Mesenchymal stem cell (in vitro differentiated cells and primary cell): ENCODE measurements at regions not wholly inside any gene's neighbourhood (a gene's known extent, or its start where the extent isn't known, plus 50 kb on each side); places are given as distances from the start of the nearest gene placed in this dataset.

Experiments used
- DNase-seq: peaks from one replicate; pipeline ENCODE4 v3.0.0-alpha.2; 2013
- H2AFZ ChIP-seq: one replicate; pipeline ENCODE4 v1.6.1; 2013; ENCODE audit warnings: low read depth, mild to moderate bottlenecking, control low read depth, inconsistent platforms, low read length, moderate library complexity
- H2AK5ac ChIP-seq: 2 replicates; pipeline ENCODE4 v1.6.1; 2013; ENCODE audit warnings: low read length, moderate library complexity, mild to moderate bottlenecking, inconsistent platforms; ENCODE audit not compliant: severe bottlenecking
- H2BK120ac ChIP-seq: one replicate; pipeline ENCODE4 v1.6.1; 2013; ENCODE audit warnings: low read depth, mild to moderate bottlenecking, inconsistent platforms, low read length, moderate library complexity
- H2BK12ac ChIP-seq, 2 experiments: one replicate each; pipeline ENCODE4 v1.6.1; 2013; ENCODE audit warnings: inconsistent platforms in 2 of 2, low read length in 2 of 2, mild to moderate bottlenecking in 2 of 2, moderate library complexity in 2 of 2, control low read depth in 1 of 2
- H2BK15ac ChIP-seq: one replicate; pipeline ENCODE4 v1.6.1; 2013; ENCODE audit warnings: mild to moderate bottlenecking, low read depth, inconsistent platforms; ENCODE audit not compliant: poor library complexity, severe bottlenecking
- H2BK5ac ChIP-seq: 2 replicates; pipeline ENCODE4 v1.6.1; 2013; ENCODE audit warnings: low read depth, mild to moderate bottlenecking, low read length, control low read depth, inconsistent platforms; ENCODE audit not compliant: poor library complexity, severe bottlenecking
- H3K14ac ChIP-seq, 2 experiments: one replicate each; pipeline ENCODE4 v1.6.1; 2013; ENCODE audit warnings: inconsistent platforms in 2 of 2, low read length in 2 of 2, control low read depth in 1 of 2, mild to moderate bottlenecking in 1 of 2, moderate library complexity in 1 of 2
- H3K18ac ChIP-seq, 2 experiments: one replicate each; pipeline ENCODE4 v1.6.1; 2013; ENCODE audit warnings: inconsistent platforms in 2 of 2, low read length in 2 of 2, control low read depth in 1 of 2, low read depth in 1 of 2, mild to moderate bottlenecking in 1 of 2
- H3K23ac ChIP-seq, 2 experiments: one replicate each; pipeline ENCODE4 v1.6.1; 2013; ENCODE audit warnings: inconsistent platforms in 2 of 2, low read length in 2 of 2, mild to moderate bottlenecking in 2 of 2, moderate library complexity in 2 of 2, control low read depth in 1 of 2
- H3K27ac ChIP-seq: 2 replicates; pipeline ENCODE4 v1.5.1; 2013; ENCODE audit warnings: mild to moderate bottlenecking, moderate library complexity, low read length, control low read depth, inconsistent platforms; ENCODE audit not compliant: poor library complexity, severe bottlenecking
- H3K27me3 ChIP-seq, 2 experiments: 2 replicates each; pipeline versions ENCODE4 v1.6.1 to v1.7.0; 2013; ENCODE audit warnings: low read length in 2 of 2, mild to moderate bottlenecking in 2 of 2, moderate library complexity in 2 of 2, control low read depth in 1 of 2, inconsistent platforms in 1 of 2; ENCODE audit not compliant: control insufficient read depth in 1 of 2, insufficient read depth in 1 of 2
- H3K36me3 ChIP-seq, 2 experiments: 2 replicates each; pipeline versions ENCODE4 v1.6.1 to v1.7.0; 2013; ENCODE audit warnings: low read length in 2 of 2, control low read depth in 1 of 2, inconsistent platforms in 1 of 2, low read depth in 1 of 2, mild to moderate bottlenecking in 1 of 2; ENCODE audit not compliant: insufficient read depth in 2 of 2, control insufficient read depth in 1 of 2
- H3K4ac ChIP-seq, 2 experiments: one replicate each; pipeline ENCODE4 v1.6.1; 2013; ENCODE audit warnings: inconsistent platforms in 2 of 2, low read length in 2 of 2, mild to moderate bottlenecking in 2 of 2, moderate library complexity in 2 of 2, control low read depth in 1 of 2, low read depth in 1 of 2
- H3K4me1 ChIP-seq: 2 replicates; pipeline ENCODE4 v1.6.1; 2013; ENCODE audit warnings: low read depth, low read length, control low read depth; ENCODE audit not compliant: control insufficient read depth, insufficient read depth
- H3K4me2 ChIP-seq: 2 replicates; pipeline ENCODE4 v1.6.1; 2013; ENCODE audit warnings: low read length, mild to moderate bottlenecking, inconsistent platforms; ENCODE audit not compliant: poor library complexity, severe bottlenecking
- H3K4me3 ChIP-seq, 2 experiments: 2 replicates each; pipeline versions ENCODE4 v1.5.1 to v1.7.0; 2013; ENCODE audit warnings: low read length in 2 of 2, mild to moderate bottlenecking in 2 of 2, control low read depth in 1 of 2, low read depth in 1 of 2; ENCODE audit not compliant: insufficient read depth in 1 of 2
- H3K79me1 ChIP-seq: replicated peaks from 2 replicates; pipeline ENCODE4 v1.6.1; 2013; ENCODE audit warnings: mild to moderate bottlenecking, control low read depth, low read length, inconsistent platforms; ENCODE audit not compliant: poor library complexity, severe bottlenecking
- H3K9ac ChIP-seq: 2 replicates; pipeline ENCODE4 v1.7.0; 2013; ENCODE audit warnings: mild to moderate bottlenecking, low read length, moderate library complexity
- H3K9me3 ChIP-seq: 2 replicates; pipeline ENCODE4 v1.7.0; 2013; ENCODE audit warnings: mild to moderate bottlenecking, low read length; ENCODE audit not compliant: control insufficient read depth
- H4K8ac ChIP-seq: one replicate; pipeline ENCODE4 v1.6.1; 2013; ENCODE audit warnings: inconsistent platforms, mild to moderate bottlenecking, low read length, moderate library complexity
- H4K91ac ChIP-seq: one replicate; pipeline ENCODE4 v1.6.1; 2013; ENCODE audit warnings: mild to moderate bottlenecking, low read length, inconsistent platforms
- WGBS: methylation state at CpG from one replicate; pipeline ENCODE4 v1.1.7; 2013; ENCODE audit warnings: mixed read lengths; 5-methylcytosine and 5-hydroxymethylcytosine counted together

- H3K27me3 ChIP-seq, result no peaks in the 10 kb centered on the region
- no peak overlapping the region for H3K23ac ChIP-seq
- H3K9ac ChIP-seq, result no peak overlapping the region
- no peak overlapping the region for H2BK12ac ChIP-seq
- H3K14ac ChIP-seq, result no peak overlapping the region
- no peaks in the 10 kb centered on the region for H3K36me3 ChIP-seq
- WGBS, result 89% methylated on average over 3 of the region's 4 CpGs
- no peak overlapping the region for H2AK5ac ChIP-seq
- H3K9me3 ChIP-seq, result peaks cover 9% of the 10 kb centered on the region
- no peak overlapping the region for H2BK120ac ChIP-seq
- no peak overlapping the region for H3K4ac ChIP-seq
- H3K4me2 ChIP-seq, result no peak overlapping the region
- H3K4me3 ChIP-seq, result no peak overlapping the region
- no peak overlapping the region for H2BK15ac ChIP-seq
- H2BK5ac ChIP-seq, result no peak overlapping the region
- H4K91ac ChIP-seq, result no peak overlapping the region
- H2AFZ ChIP-seq, result no peak overlapping the region
- no peaks in the 10 kb centered on the region for H3K4me1 ChIP-seq
- no peak overlapping the region for H3K18ac ChIP-seq
- H4K8ac ChIP-seq, result no peak overlapping the region
- no peaks in the 10 kb centered on the region for H3K79me1 ChIP-seq
- no peak for DNase-seq
- no peak overlapping the region for H3K27ac ChIP-seq
These were observed 79.4 kb upstream of the EPHA7 start for GRCh38 chr6:93498713-93499112.

- Histone ChIP-seq H2AFZ (no peak overlapping the region), H2BK12ac (no peak overlapping the region), H3K23ac (no peak overlapping the region), H4K8ac (no peak overlapping the region), H3K14ac (no peak overlapping the region), H3K36me3 (no peaks in the 10 kb centered on the region), H4K91ac (no peak overlapping the region), H3K4me3 (no peak overlapping the region), H2AK5ac (no peak overlapping the region), H3K4me1 (no peaks in the 10 kb centered on the region), H3K79me1 (no peaks in the 10 kb centered on the region), H3K18ac (no peak overlapping the region), H3K27ac (no peak overlapping the region), H2BK15ac (no peak overlapping the region), H3K4ac (no peak overlapping the region), H3K27me3 (no peaks in the 10 kb centered on the region), H2BK120ac (no peak overlapping the region), H3K9me3 (peaks cover under 1% of the 10 kb centered on the region), H2BK5ac (no peak overlapping the region), H3K9ac (no peak overlapping the region), H3K4me2 (no peak overlapping the region)
- DNase-seq, result no peak
- WGBS, result 74% methylated on average over 2 of the region's 2 CpGs
These were observed 77.2 kb upstream of the EPHA7 start for GRCh38 chr6:93496548-93496947.

GRCh38 chr6:93494057-93494456 is 74.7 kb upstream of the EPHA7 start:
- Histone ChIP-seq H4K8ac (no peak overlapping the region), H3K18ac (no peak overlapping the region), H2AK5ac (no peak overlapping the region), H3K27ac (no peak overlapping the region), H3K14ac (no peak overlapping the region), H3K36me3 (no peaks in the 10 kb centered on the region), H2AFZ (no peak overlapping the region), H3K27me3 (no peaks in the 10 kb centered on the region), H3K79me1 (no peaks in the 10 kb centered on the region), H3K9me3 (no peaks in the 10 kb centered on the region), H2BK12ac (no peak overlapping the region), H3K4me3 (no peak overlapping the region), H3K4ac (no peak overlapping the region), H3K9ac (no peak overlapping the region), H4K91ac (no peak overlapping the region), H2BK5ac (no peak overlapping the region), H3K23ac (no peak overlapping the region), H3K4me2 (no peak overlapping the region), H2BK15ac (no peak overlapping the region), H2BK120ac (no peak overlapping the region), H3K4me1 (no peaks in the 10 kb centered on the region)
- no peak for DNase-seq
- no CpG with 5 or more reads among the region's 3 CpGs for WGBS

GRCh38 chr6:93474733-93475179 is 55.4 kb upstream of the EPHA7 start:
- Histone ChIP-seq H3K36me3 (no peaks in the 10 kb centered on the region), H2BK12ac (no peak overlapping the region), H3K18ac (no peak overlapping the region), H3K4me1 (no peaks in the 10 kb centered on the region), H4K8ac (no peak overlapping the region), H3K14ac (no peak overlapping the region), H3K27ac (no peak overlapping the region), H3K27me3 (no peaks in the 10 kb centered on the region), H3K23ac (no peak overlapping the region), H2BK5ac (no peak overlapping the region), H3K9me3 (no peaks in the 10 kb centered on the region), H2AK5ac (no peak overlapping the region), H3K9ac (no peak overlapping the region), H3K4me2 (no peak overlapping the region), H2BK15ac (no peak overlapping the region), H2AFZ (no peak overlapping the region), H3K4ac (no peak overlapping the region), H2BK120ac (no peak overlapping the region), H3K4me3 (no peak overlapping the region), H3K79me1 (no peaks in the 10 kb centered on the region), H4K91ac (no peak overlapping the region)
- DNase-seq, result no peak
- WGBS, result 88% methylated on average over 5 of the region's 5 CpGs
